HEK293 (cell line): ENCODE measurements at regions not wholly inside any gene's neighbourhood (a gene's known extent, or its start where the extent isn't known, plus 50 kb on each side); places are given as distances from the start of the nearest gene placed in this dataset.

Experiments
- CTCF ChIA-PET: fragments of 350-600 bp; formaldehyde crosslinking; extraction: SDS; loops from one replicate; lab custom pipeline; 2021; ENCODE audit warnings: antibody characterized with exemption; lab: Yijun Ruan, JAX
- POLR2A ChIA-PET: fragments of 300-600 bp; formaldehyde crosslinking; extraction: SDS; loops from one replicate; lab custom pipeline; 2020; ENCODE audit warnings: antibody characterized with exemption, inconsistent platforms; lab: Yijun Ruan, JAX
- H3K27ac ChIP-seq: fragments of 200-500 bp; sonication (Bioruptor generic); 2 replicates; pipeline ENCODE4 v1.5.1; 2014; ENCODE audit warnings: low read depth, low read length, control low read depth, inconsistent platforms; ENCODE audit errors: extremely low read depth
- H3K36me3 ChIP-seq, 2 experiments: fragments of 200-500 bp in 1 of 2; sonication (Bioruptor generic) in 1 of 2; 1 replicate in 1 of 2; 2 replicates in 1 of 2; pipeline ENCODE4 v1.5.1; 2014 to 2017; ENCODE audit warnings: inconsistent platforms in 2 of 2, low read length in 2 of 2; ENCODE audit not compliant: control insufficient read depth in 2 of 2, insufficient read depth in 1 of 2
- H3K4me1 ChIP-seq: fragments of 200-500 bp; sonication (Bioruptor generic); 2 replicates; pipeline ENCODE4 v1.5.1; 2014; ENCODE audit warnings: mild to moderate bottlenecking, low read length, inconsistent platforms; ENCODE audit not compliant: control insufficient read depth, insufficient read depth
- H3K4me3 ChIP-seq: 2 replicates; pipeline ENCODE4 v1.5.1; 2011; ENCODE audit warnings: low read depth, mild to moderate bottlenecking, control low read depth, low read length, moderate library complexity
- H3K9me3 ChIP-seq: fragments of 200-500 bp; sonication (Bioruptor generic); 2 replicates; pipeline ENCODE4 v1.5.1; 2014; ENCODE audit warnings: low read depth, low read length, inconsistent platforms; ENCODE audit not compliant: control insufficient read depth, insufficient read depth
- GFI1B ChIP-seq: fragments of 450-650 bp; formaldehyde crosslinking; IDR thresholded peaks from 2 replicates; pipeline ENCODE4 v1.5.1; 2016; ENCODE audit warnings: missing biosample characterization, missing genetic modification characterization
- IKZF3 ChIP-seq: fragments of 450-650 bp; IDR thresholded peaks from 2 replicates; pipeline ENCODE4 v1.5.0; 2018; ENCODE audit warnings: missing biosample characterization, mild to moderate bottlenecking, missing genetic modification characterization, moderate library complexity
- PRDM4 ChIP-seq: fragments of 450-650 bp; formaldehyde crosslinking; IDR thresholded peaks from 2 replicates; pipeline ENCODE4 v1.5.1; 2017; ENCODE audit warnings: missing biosample characterization, missing genetic modification characterization
- RBAK ChIP-seq: fragments of 450-650 bp; formaldehyde crosslinking; IDR thresholded peaks from 2 replicates; pipeline ENCODE4 v1.5.1; 2016; ENCODE audit warnings: missing biosample characterization, missing genetic modification characterization
- ZBTB1 ChIP-seq: fragments of 450-650 bp; formaldehyde crosslinking; IDR thresholded peaks from 2 replicates; pipeline ENCODE4 v1.5.1; 2016; ENCODE audit warnings: missing biosample characterization, missing genetic modification characterization
- ZBTB8A ChIP-seq: fragments of 450-650 bp; formaldehyde crosslinking; IDR thresholded peaks from 2 replicates; pipeline ENCODE4 v1.5.1; 2016; ENCODE audit warnings: missing biosample characterization, missing genetic modification characterization
- ZFP69B ChIP-seq: fragments of 450-650 bp; formaldehyde crosslinking; IDR thresholded peaks from 2 replicates; pipeline ENCODE4 v1.5.1; 2016; ENCODE audit warnings: missing biosample characterization, missing genetic modification characterization
- ZNF10 ChIP-seq: fragments of 450-650 bp; formaldehyde crosslinking; IDR thresholded peaks from 2 replicates; pipeline ENCODE4 v1.5.1; 2017; ENCODE audit warnings: missing biosample characterization, missing genetic modification characterization
- ZNF157 ChIP-seq: fragments of 450-650 bp; formaldehyde crosslinking; IDR thresholded peaks from 2 replicates; pipeline ENCODE4 v1.5.1; 2016; ENCODE audit warnings: missing biosample characterization, missing genetic modification characterization
- ZNF169 ChIP-seq: fragments of 450-650 bp; formaldehyde crosslinking; IDR thresholded peaks from 2 replicates; pipeline ENCODE4 v1.5.1; 2016; ENCODE audit warnings: missing biosample characterization, missing genetic modification characterization
- ZNF175 ChIP-seq: fragments of 450-650 bp; formaldehyde crosslinking; IDR thresholded peaks from 2 replicates; pipeline ENCODE4 v1.5.1; 2016; ENCODE audit warnings: missing biosample characterization, missing genetic modification characterization
- ZNF292 ChIP-seq: fragments of 450-650 bp; formaldehyde crosslinking; IDR thresholded peaks from 2 replicates; pipeline ENCODE4 v1.5.1; 2016; ENCODE audit warnings: low read depth, missing biosample characterization, missing genetic modification characterization, borderline replicate concordance
- ZNF624 ChIP-seq: fragments of 450-650 bp; formaldehyde crosslinking; IDR thresholded peaks from 2 replicates; pipeline ENCODE4 v1.5.1; 2017; ENCODE audit warnings: missing biosample characterization, missing genetic modification characterization
- ZNF626 ChIP-seq: fragments of 450-650 bp; sonication (Bioruptor Pico); formaldehyde crosslinking; IDR thresholded peaks from 2 replicates; pipeline ENCODE4 v1.5.1; 2018; ENCODE audit warnings: missing biosample characterization, missing genetic modification characterization, inconsistent platforms
- ZNF658 ChIP-seq: fragments of 450-650 bp; formaldehyde crosslinking; IDR thresholded peaks from 2 replicates; pipeline ENCODE4; 2016; ENCODE audit warnings: missing biosample characterization, missing genetic modification characterization
- ZNF707 ChIP-seq: fragments of 450-650 bp; formaldehyde crosslinking; IDR thresholded peaks from 2 replicates; pipeline ENCODE4 v1.5.1; 2016; ENCODE audit warnings: missing biosample characterization, missing genetic modification characterization
- ZNF843 ChIP-seq: fragments of 450-650 bp; formaldehyde crosslinking; IDR thresholded peaks from 2 replicates; pipeline ENCODE4 v1.5.1; 2016; ENCODE audit warnings: missing biosample characterization, missing genetic modification characterization
- ZSCAN16 ChIP-seq: fragments of 450-650 bp; formaldehyde crosslinking; IDR thresholded peaks from 2 replicates; pipeline ENCODE4 v1.5.1; 2016; ENCODE audit warnings: missing biosample characterization, missing genetic modification characterization
- TF ChIP-seq, protein P1 (sequence below): fragments of 450-650 bp; formaldehyde crosslinking; IDR thresholded peaks from 2 replicates; pipeline ENCODE4 v1.5.1; 2017; ENCODE audit warnings: missing biosample characterization, missing genetic modification characterization
- TF ChIP-seq, protein P2 (sequence below): fragments of 450-650 bp; formaldehyde crosslinking; IDR thresholded peaks from 2 replicates; pipeline ENCODE4 v1.5.1; 2016; ENCODE audit warnings: missing biosample characterization, missing genetic modification characterization
- TF ChIP-seq, protein P3 (sequence below): fragments of 450-650 bp; formaldehyde crosslinking; IDR thresholded peaks from 2 replicates; pipeline ENCODE4 v1.5.1; 2016; ENCODE audit warnings: missing biosample characterization, missing genetic modification characterization, borderline replicate concordance

- ChIA-PET POLR2A (no interaction called here), CTCF (interaction anchor here (0.7 to 1.2 kb wide), 2 partner anchors 193 to 288 kb away, joined by 3 to 4 read pairs; no protein-coding TSS in a partner anchor)
- TF ChIP-seq PRDM4 (no peak), IKZF3 (tag by site-specific recombination) (no peak), ZNF626 (tag by site-specific recombination) (no peak)
- H3K36me3 ChIP-seq = no peaks in the 10 kb centered on the region
- no peak overlapping the region for H3K27ac ChIP-seq
- no peaks in the 10 kb centered on the region for H3K9me3 ChIP-seq
- no peak overlapping the region for H3K4me3 ChIP-seq
- no peaks in the 10 kb centered on the region for H3K4me1 ChIP-seq
These were observed 278.7 kb upstream of the CITED2 start for GRCh38 chr6:139653111-139653510.

GRCh38 chr6:139650941-139651340 lies 276.5 kb upstream of the CITED2 start:
- no peaks in the 10 kb centered on the region for H3K36me3 ChIP-seq
- ChIA-PET CTCF (no interaction called here), POLR2A (no interaction called here)
- no peaks in the 10 kb centered on the region for H3K4me1 ChIP-seq
- TF ChIP-seq ZNF10 (tag by site-specific recombination) (no peak), ZNF707 (tag by site-specific recombination) (no peak), ZNF169 (tag by site-specific recombination) (no peak), ZNF157 (tag by site-specific recombination) (no peak), ZSCAN16 (no peak), RBAK (tag by site-specific recombination) (no peak), ZNF843 (tag by site-specific recombination) (no peak), ZNF175 (tag by site-specific recombination) (no peak), ZNF292 (tag by site-specific recombination) (no peak), GFI1B (tag by site-specific recombination) (no peak), ZBTB8A (tag by site-specific recombination) (no peak), ZFP69B (tag by site-specific recombination) (no peak), ZNF624 (tag by site-specific recombination) (no peak), ZBTB1 (tag by site-specific recombination) (no peak), ZNF658 (tag by site-specific recombination) (no peak)
- TF ChIP-seq, protein P1, sequence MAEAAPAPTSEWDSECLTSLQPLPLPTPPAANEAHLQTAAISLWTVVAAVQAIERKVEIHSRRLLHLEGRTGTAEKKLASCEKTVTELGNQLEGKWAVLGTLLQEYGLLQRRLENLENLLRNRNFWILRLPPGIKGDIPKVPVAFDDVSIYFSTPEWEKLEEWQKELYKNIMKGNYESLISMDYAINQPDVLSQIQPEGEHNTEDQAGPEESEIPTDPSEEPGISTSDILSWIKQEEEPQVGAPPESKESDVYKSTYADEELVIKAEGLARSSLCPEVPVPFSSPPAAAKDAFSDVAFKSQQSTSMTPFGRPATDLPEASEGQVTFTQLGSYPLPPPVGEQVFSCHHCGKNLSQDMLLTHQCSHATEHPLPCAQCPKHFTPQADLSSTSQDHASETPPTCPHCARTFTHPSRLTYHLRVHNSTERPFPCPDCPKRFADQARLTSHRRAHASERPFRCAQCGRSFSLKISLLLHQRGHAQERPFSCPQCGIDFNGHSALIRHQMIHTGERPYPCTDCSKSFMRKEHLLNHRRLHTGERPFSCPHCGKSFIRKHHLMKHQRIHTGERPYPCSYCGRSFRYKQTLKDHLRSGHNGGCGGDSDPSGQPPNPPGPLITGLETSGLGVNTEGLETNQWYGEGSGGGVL (tag by site-specific recombination) = no peak
- TF ChIP-seq, protein P2, sequence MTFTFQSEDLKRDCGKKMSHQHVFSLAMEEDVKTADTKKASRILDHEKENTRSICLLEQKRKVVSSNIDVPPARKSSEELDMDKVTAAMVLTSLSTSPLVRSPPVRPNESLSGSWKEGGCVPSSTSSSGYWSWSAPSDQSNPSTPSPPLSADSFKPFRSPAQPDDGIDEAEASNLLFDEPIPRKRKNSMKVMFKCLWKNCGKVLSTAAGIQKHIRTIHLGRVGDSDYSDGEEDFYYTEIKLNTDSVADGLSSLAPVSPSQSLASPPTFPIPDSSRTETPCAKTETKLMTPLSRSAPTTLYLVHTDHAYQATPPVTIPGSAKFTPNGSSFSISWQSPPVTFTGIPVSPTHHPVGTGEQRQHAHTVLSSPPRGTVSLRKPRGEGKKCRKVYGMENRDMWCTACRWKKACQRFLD (tag by site-specific recombination) = no peak
- TF ChIP-seq, protein P3, sequence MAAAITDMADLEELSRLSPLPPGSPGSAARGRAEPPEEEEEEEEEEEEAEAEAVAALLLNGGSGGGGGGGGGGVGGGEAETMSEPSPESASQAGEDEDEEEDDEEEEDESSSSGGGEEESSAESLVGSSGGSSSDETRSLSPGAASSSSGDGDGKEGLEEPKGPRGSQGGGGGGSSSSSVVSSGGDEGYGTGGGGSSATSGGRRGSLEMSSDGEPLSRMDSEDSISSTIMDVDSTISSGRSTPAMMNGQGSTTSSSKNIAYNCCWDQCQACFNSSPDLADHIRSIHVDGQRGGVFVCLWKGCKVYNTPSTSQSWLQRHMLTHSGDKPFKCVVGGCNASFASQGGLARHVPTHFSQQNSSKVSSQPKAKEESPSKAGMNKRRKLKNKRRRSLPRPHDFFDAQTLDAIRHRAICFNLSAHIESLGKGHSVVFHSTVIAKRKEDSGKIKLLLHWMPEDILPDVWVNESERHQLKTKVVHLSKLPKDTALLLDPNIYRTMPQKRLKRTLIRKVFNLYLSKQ (tag by site-specific recombination) = no peak
- H3K27ac ChIP-seq = no peak overlapping the region
- no peaks in the 10 kb centered on the region for H3K9me3 ChIP-seq
- H3K4me3 ChIP-seq = no peak overlapping the region
